IMR-90 (cell line): ENCODE measurements at regions not wholly inside any gene's neighbourhood (a gene's known extent, or its start where the extent isn't known, plus 50 kb on each side); places are given as distances from the start of the nearest gene placed in this dataset.

Source experiments
- ATAC-seq: fragments of 200-7000 bp; cut with Tn5 transposase; 2 replicates; pipeline ENCODE4 v1.9.1; 2020; ENCODE audit warnings: low read depth, mild to moderate bottlenecking, moderate library complexity
- BruUV-seq: library from RNA; stranded (reverse); fragments of 400-500 nt; replicated peaks from 2 replicates; lab custom pipeline; 2021; lab: Mats Ljungman, UMichigan
- CTCF ChIA-PET: fragments of 300-600 bp; formaldehyde crosslinking; extraction: SDS; loops from one replicate; lab custom pipeline; 2021; ENCODE audit warnings: antibody characterized with exemption; lab: Yijun Ruan, JAX
- POLR2A ChIA-PET: fragments of 300-600 bp; sonication (Branson Sonifier 250); formaldehyde crosslinking; loops from one replicate; lab custom pipeline; 2022; ENCODE audit warnings: antibody characterized with exemption; ENCODE audit not compliant: unreplicated experiment; lab: Charles Lee
- DNase-seq: peaks from one replicate; pipeline ENCODE4 v3.0.0; 2013
- H2AFZ ChIP-seq: replicated peaks from 2 replicates; pipeline ENCODE3; 2013; ENCODE audit warnings: low read length, mild to moderate bottlenecking; ENCODE audit not compliant: poor library complexity
- H2AK5ac ChIP-seq: 2 replicates; pipeline ENCODE4 v1.6.1; 2013; ENCODE audit warnings: low read depth, low read length, inconsistent platforms
- H2AK9ac ChIP-seq: replicated peaks from 2 replicates; pipeline ENCODE3; 2013; ENCODE audit warnings: mild to moderate bottlenecking, low read depth, low read length, moderate library complexity; ENCODE audit not compliant: poor library complexity
- H2BK120ac ChIP-seq: 2 replicates; pipeline ENCODE4 v1.6.1; 2013; ENCODE audit warnings: low read depth, low read length, inconsistent platforms
- H2BK15ac ChIP-seq: 3 replicates; pipeline ENCODE4 v1.6.1; 2013; ENCODE audit warnings: low read depth, low read length, inconsistent platforms
- H2BK20ac ChIP-seq: 2 replicates; pipeline ENCODE4 v1.6.1; 2013; ENCODE audit warnings: low read depth, mild to moderate bottlenecking, inconsistent platforms, low read length, moderate library complexity
- H2BK5ac ChIP-seq: 2 replicates; pipeline ENCODE4 v1.6.1; 2013; ENCODE audit warnings: mild to moderate bottlenecking, low read depth, low read length, inconsistent platforms; ENCODE audit not compliant: poor library complexity, severe bottlenecking
- H3K14ac ChIP-seq: replicated peaks from 2 replicates; pipeline ENCODE4 v1.6.1; 2013; ENCODE audit warnings: low read depth, low read length, inconsistent platforms
- H3K18ac ChIP-seq: 2 replicates; pipeline ENCODE4 v1.6.1; 2013; ENCODE audit warnings: low read depth, low read length, control low read depth
- H3K23ac ChIP-seq: 2 replicates; pipeline ENCODE4 v1.6.1; 2013; ENCODE audit warnings: low read depth, low read length, inconsistent platforms
- H3K27ac ChIP-seq: 2 replicates; pipeline ENCODE4 v1.5.1; 2013; ENCODE audit warnings: mild to moderate bottlenecking, control low read depth, low read length; ENCODE audit not compliant: insufficient read depth
- H3K27me3 ChIP-seq: 2 replicates; pipeline ENCODE4 v1.6.1; 2013; ENCODE audit warnings: low read length; ENCODE audit not compliant: control insufficient read depth, insufficient read depth
- H3K36me3 ChIP-seq: 2 replicates; pipeline ENCODE4 v1.6.1; 2013; ENCODE audit warnings: low read length, mixed read lengths; ENCODE audit not compliant: control insufficient read depth, insufficient read depth
- H3K4ac ChIP-seq: 2 replicates; pipeline ENCODE4 v1.6.1; 2013; ENCODE audit warnings: low read depth, low read length, inconsistent platforms
- H3K4me1 ChIP-seq: 2 replicates; pipeline ENCODE4 v1.6.1; 2013; ENCODE audit warnings: low read length, mixed read lengths; ENCODE audit not compliant: control insufficient read depth, insufficient read depth
- H3K4me2 ChIP-seq: 2 replicates; pipeline ENCODE4 v1.6.1; 2013; ENCODE audit warnings: low read depth, mild to moderate bottlenecking, control low read depth, low read length, moderate library complexity
- H3K4me3 ChIP-seq: 2 replicates; pipeline ENCODE4 v1.5.1; 2013; ENCODE audit warnings: low read depth, mild to moderate bottlenecking, control low read depth, low read length, moderate library complexity; ENCODE audit not compliant: insufficient read depth
- H3K56ac ChIP-seq: 2 replicates; pipeline ENCODE4 v1.6.1; 2013; ENCODE audit warnings: low read length, inconsistent platforms; ENCODE audit not compliant: insufficient read depth; ENCODE audit errors: extremely low read depth
- H3K79me1 ChIP-seq, 2 experiments: 2 replicates each; pipeline ENCODE4 v1.6.1; 2013; ENCODE audit warnings: low read length in 2 of 2, inconsistent platforms in 1 of 2, low read depth in 1 of 2
- H3K9ac ChIP-seq: 2 replicates; pipeline ENCODE4 v1.6.1; 2013; ENCODE audit warnings: low read depth, low read length, control low read depth
- H3K9me1 ChIP-seq: 2 replicates; pipeline ENCODE4 v1.6.1; 2013; ENCODE audit warnings: low read length, inconsistent platforms; ENCODE audit not compliant: insufficient read depth
- H3K9me3 ChIP-seq: 2 replicates; pipeline ENCODE4 v1.6.1; 2013; ENCODE audit warnings: low read length; ENCODE audit not compliant: control insufficient read depth, insufficient read depth
- H4K20me1 ChIP-seq: 2 replicates; pipeline ENCODE4 v1.6.1; 2013; ENCODE audit warnings: low read length, inconsistent platforms; ENCODE audit not compliant: insufficient read depth
- H4K5ac ChIP-seq: 2 replicates; pipeline ENCODE4 v1.6.1; 2013; ENCODE audit warnings: mild to moderate bottlenecking, low read depth, low read length, control low read depth
- H4K8ac ChIP-seq, 2 experiments: 2 replicates each; pipeline ENCODE4 v1.6.1; 2013; ENCODE audit warnings: low read depth in 2 of 2, low read length in 2 of 2, control low read depth in 1 of 2, inconsistent platforms in 1 of 2
- H4K91ac ChIP-seq: 2 replicates; pipeline ENCODE4 v1.6.1; 2013; ENCODE audit warnings: low read depth, low read length, inconsistent platforms; ENCODE audit not compliant: insufficient read depth
- FOS ChIP-seq: fragments of 150-350 bp; IDR thresholded peaks from 2 replicates; pipeline ENCODE4 v1.6.1; 2016; ENCODE audit warnings: low read depth, low read length
- MAFK ChIP-seq: IDR thresholded peaks from 2 replicates; pipeline ENCODE4 v1.6.1; 2012; ENCODE audit warnings: low read depth, low read length, improper control_type of control experiment
- RFX5 ChIP-seq: IDR thresholded peaks from 2 replicates; pipeline ENCODE4 v1.8.0; 2012; ENCODE audit warnings: low read depth, mild to moderate bottlenecking, low read length, moderate library complexity
- WGBS, 2 experiments: methylation state at CpG; one replicate each; pipeline versions ENCODE4 v1.1.5 to v1.1.7; 2013; ENCODE audit warnings: missing lambda C conversion rate in 2 of 2; ENCODE audit not compliant: insufficient read length in 1 of 2; ENCODE audit errors: extremely low coverage in 2 of 2; 5-methylcytosine and 5-hydroxymethylcytosine counted together
- dilution Hi-C: fragments of 300-500 bp; cut with HindIII; formaldehyde crosslinking; loops from one replicate; pipeline ENCODE4 v1.14.3; 2018; ENCODE audit warnings: low sequenced_read_pairs; ENCODE audit not compliant: unreplicated experiment
- in situ Hi-C: fragments of 300-500 bp; cut with MboI; formaldehyde crosslinking; loops from 3 replicates; pipeline ENCODE4 v1.14.3; 2019; ENCODE audit warnings: low sequenced_read_pairs, inconsistent platforms, mixed read lengths
- intact Hi-C: fragments of 100-400 bp; cut with micrococcal nuclease; formaldehyde crosslinking; loops from 2 replicates; pipeline ENCODE4 v1.10.0; 2022

DNA sequence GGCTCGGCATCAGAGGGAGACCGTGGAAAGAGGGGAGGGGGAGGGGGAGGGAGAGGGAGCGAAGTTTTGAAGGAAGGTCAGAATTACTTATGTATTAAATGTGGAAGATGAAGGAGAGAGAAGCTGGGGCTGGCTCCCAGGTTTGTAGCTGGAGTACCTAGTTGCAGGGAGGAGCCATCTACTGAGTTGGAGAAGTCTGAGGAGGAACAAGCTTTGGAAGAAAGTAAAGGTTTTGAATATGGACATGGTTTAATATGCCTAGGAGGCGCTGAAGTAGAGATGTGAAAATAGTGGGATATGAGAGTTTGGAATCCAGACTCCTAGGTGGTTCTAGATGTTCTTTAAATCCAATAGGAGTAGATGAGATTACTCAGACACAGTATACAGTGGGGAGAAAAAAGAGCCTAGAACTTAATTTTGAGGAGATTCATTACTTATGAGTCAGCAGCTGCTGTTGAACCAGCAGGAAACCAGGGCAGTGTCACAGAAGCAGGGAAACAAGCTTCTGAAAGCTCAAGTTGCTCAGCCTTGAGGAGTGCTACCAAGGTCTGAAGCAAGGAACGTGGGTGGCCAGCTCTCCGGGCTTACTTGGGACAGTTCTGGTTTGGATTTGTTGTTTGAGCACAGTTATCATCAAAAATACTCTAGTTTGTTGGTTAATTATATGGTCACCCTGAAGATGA lies 149.3 kb downstream of the UTRN start:
- no peak overlapping the region for H2AK5ac ChIP-seq
- peaks cover 2 to 12% of the 10 kb centered on the region in 2 experiments; a peak in 2 of 4 replicates for H3K79me1 ChIP-seq
- H2AFZ ChIP-seq: peak overlapping the region; percentile 16
- peak overlapping the region; percentile 35; the same call in 1 of the 2 replicates for H2BK120ac ChIP-seq
- no peak overlapping the region for H4K5ac ChIP-seq
- peak overlapping the region; percentile 5; the same call in 1 of the 2 replicates for H2BK20ac ChIP-seq
- peaks cover 13% of the 10 kb centered on the region for H3K36me3 ChIP-seq
- H2AK9ac ChIP-seq: no peak overlapping the region
- H3K27ac ChIP-seq: no peak overlapping the region
- H4K91ac ChIP-seq: no peak overlapping the region
- no peak overlapping the region for H3K9ac ChIP-seq
- no peaks in the 10 kb centered on the region for H4K20me1 ChIP-seq
- in situ Hi-C loops (no loop called here), intact Hi-C loops (no loop called here), dilution Hi-C loops (no loop called here)
- H3K56ac ChIP-seq: 0 out of 2 replicates have a peak overlapping the region, but pooled peaks have one; percentile 22
- peak overlapping the region; percentile 52 for H2BK5ac ChIP-seq
- ChIA-PET POLR2A (no interaction called here), CTCF (interaction anchor here (0.6 kb wide), 1 partner anchor 421 kb away, joined by 3 read pairs; no protein-coding TSS in a partner anchor)
- H3K9me1 ChIP-seq: peaks cover 5% of the 10 kb centered on the region
- H3K4ac ChIP-seq: no peak overlapping the region
- no peak overlapping the region for H3K14ac ChIP-seq
- 100% methylated on average over 1 of the region's 6 CpGs; no CpG with 5 or more reads in 1 of the 2 experiments for WGBS, 2 experiments
- H3K9me3 ChIP-seq: no peaks in the 10 kb centered on the region
- peaks cover 4% of the 10 kb centered on the region for H3K4me1 ChIP-seq
- H3K23ac ChIP-seq: no peak overlapping the region
- no peak overlapping the region for H2BK15ac ChIP-seq
- H4K8ac ChIP-seq: no peak overlapping the region
- no peak overlapping the region; the same call in 1 of the 2 replicates for H3K18ac ChIP-seq
- DNase-seq (peak; percentile 88), ATAC-seq (peak; percentile 98)
- H3K4me3 ChIP-seq: no peak overlapping the region
- TF ChIP-seq RFX5 (no peak), FOS (peak; percentile 42; the same call in 1 of the 2 replicates), MAFK (peak; percentile 6; the same call in 1 of the 2 replicates)
- BruUV-seq: no TSS peak
- peak overlapping the region; percentile 26; the same call in 1 of the 2 replicates for H3K4me2 ChIP-seq
- no peaks in the 10 kb centered on the region for H3K27me3 ChIP-seq
